Fibroblast of the aortic adventitia (primary cell): ENCODE measurements at regions not wholly inside any gene's neighbourhood (a gene's known extent, or its start where the extent isn't known, plus 50 kb on each side); places are given as distances from the start of the nearest gene placed in this dataset.

Experiments
- DNase-seq: peaks from one replicate; pipeline ENCODE4 v3.0.0-alpha.2; 2010; ENCODE audit warnings: low read depth
- H3K4me3 ChIP-seq: 2 replicates; pipeline ENCODE4 v1.5.1; 2011; ENCODE audit warnings: low read depth, mild to moderate bottlenecking, control low read depth, low read length, moderate library complexity
- CTCF ChIP-seq: IDR thresholded peaks from 2 replicates; pipeline ENCODE4 v1.5.1; 2011; ENCODE audit warnings: mild to moderate bottlenecking, low read length, control low read depth, inconsistent platforms; ENCODE audit not compliant: insufficient read depth

- H3K4me3 ChIP-seq: no peak overlapping the region
- DNase-seq: no peak
- no peak for TF ChIP-seq CTCF
Observed at GRCh38 chr12:124105546-124105945, 132.5 kb downstream of the ZNF664 start.

- no peak for DNase-seq
- TF ChIP-seq CTCF: no peak
- no peak overlapping the region for H3K4me3 ChIP-seq
Observed at GRCh38 chr12:124107351-124107750, 134.3 kb downstream of the ZNF664 start.

GRCh38 chr12:124109760-124110159, 136.7 kb downstream of the ZNF664 start:
- peak; percentile 10 for DNase-seq
- no peak overlapping the region for H3K4me3 ChIP-seq

GRCh38 chr12:124110372-124110883, 137.4 kb downstream of the ZNF664 start:
- no peak for DNase-seq
- no peak for TF ChIP-seq CTCF
- H3K4me3 ChIP-seq: no peak overlapping the region

More at GRCh38 chr12:124109760-124110159, 136.7 kb downstream of the ZNF664 start:
- no peak for TF ChIP-seq CTCF

- DNase-seq: no peak
- H3K4me3 ChIP-seq: no peak overlapping the region
- no peak for TF ChIP-seq CTCF
Observed at GRCh38 chr12:124111006-124111405, 138.0 kb downstream of the ZNF664 start.

- no peak for TF ChIP-seq CTCF
- no peak for DNase-seq
Observed at GRCh38 chr12:124114316-124114715, 141.3 kb downstream of the ZNF664 start.

GRCh38 chr12:124115496-124115895, 142.5 kb downstream of the ZNF664 start:
- TF ChIP-seq CTCF: no peak
- DNase-seq: no peak
- H3K4me3 ChIP-seq: no peak overlapping the region

More at GRCh38 chr12:124114316-124114715, 141.3 kb downstream of the ZNF664 start:
- H3K4me3 ChIP-seq: no peak overlapping the region
